KMS-11 (cell line): ENCODE measurements at regions not wholly inside any gene's neighbourhood (a gene's known extent, or its start where the extent isn't known, plus 50 kb on each side); places are given as distances from the start of the nearest gene placed in this dataset.
"Not testable (repeated sequence)": the region's sequence is repeated elsewhere in the genome, so short reads cannot be mapped to it uniquely, and the experiment has no call there.

Experiments used
- H2AFZ ChIP-seq: fragments of 200-600 bp; sonication (generic); 2 replicates; pipeline ENCODE4 v1.6.1; 2016; ENCODE audit warnings: antibody characterized with exemption, mixed run types, low read depth
- H3K27ac ChIP-seq: fragments of 200-600 bp; sonication (generic); 2 replicates; pipeline ENCODE4 v1.6.1; 2016; ENCODE audit warnings: mild to moderate bottlenecking, mixed run types
- H3K27me3 ChIP-seq: fragments of 200-600 bp; sonication (generic); 2 replicates; pipeline ENCODE4 v1.6.1; 2017; ENCODE audit warnings: mild to moderate bottlenecking, low read depth, mixed run types, moderate library complexity; ENCODE audit not compliant: insufficient read depth
- H3K36me3 ChIP-seq: fragments of 200-600 bp; sonication (generic); 2 replicates; pipeline ENCODE4 v1.6.1; 2017; ENCODE audit warnings: mild to moderate bottlenecking, mixed run types; ENCODE audit not compliant: insufficient read depth
- H3K4me1 ChIP-seq: fragments of 200-600 bp; sonication (generic); 2 replicates; pipeline ENCODE4 v1.6.1; 2016; ENCODE audit warnings: mild to moderate bottlenecking, low read depth, mixed run types; ENCODE audit not compliant: poor library complexity, severe bottlenecking
- H3K4me2 ChIP-seq: fragments of 200-600 bp; sonication (generic); 2 replicates; pipeline ENCODE4 v1.7.0; 2016; ENCODE audit warnings: mild to moderate bottlenecking, mixed run types
- H3K4me3 ChIP-seq: fragments of 200-600 bp; sonication (generic); IDR thresholded peaks from 2 replicates; pipeline ENCODE4 v1.6.1; 2017; ENCODE audit warnings: low read depth, low read length, mixed read lengths; ENCODE audit not compliant: insufficient read depth
- H3K79me2 ChIP-seq: fragments of 200-600 bp; sonication (generic); 2 replicates; pipeline ENCODE4 v1.6.1; 2016; ENCODE audit warnings: low read depth, mixed run types; ENCODE audit not compliant: insufficient read depth
- H3K9ac ChIP-seq: fragments of 200-600 bp; sonication (generic); 2 replicates; pipeline ENCODE4 v1.6.1; 2016; ENCODE audit warnings: mild to moderate bottlenecking, mixed run types
- H4K20me1 ChIP-seq: fragments of 200-600 bp; sonication (generic); 2 replicates; pipeline ENCODE4 v1.6.1; 2016; ENCODE audit warnings: mild to moderate bottlenecking, mixed run types; ENCODE audit not compliant: insufficient read depth
- CTCF ChIP-seq: fragments of 200-600 bp; sonication (generic); conservative IDR thresholded peaks from 2 replicates; pipeline ENCODE4 v1.6.1; 2017; ENCODE audit warnings: low read depth, mild to moderate bottlenecking, antibody characterized with exemption, low read length, moderate library complexity, mixed read lengths

- H2AFZ ChIP-seq, H3K79me2 ChIP-seq, H3K36me3 ChIP-seq, H3K4me3 ChIP-seq, H3K4me1 ChIP-seq, H3K4me2 ChIP-seq, H4K20me1 ChIP-seq, H3K9ac ChIP-seq, H3K27me3 ChIP-seq, H3K27ac ChIP-seq: not testable (repeated sequence)
These were observed 102.8 kb upstream of the KCNMA1 start for GRCh38 chr10:77740396-77740795.

- H3K4me1 ChIP-seq = no peaks in the 10 kb centered on the region
- no peak overlapping the region for H3K4me2 ChIP-seq
- H3K79me2 ChIP-seq = no peaks in the 10 kb centered on the region
- TF ChIP-seq CTCF = no peak
- no peak overlapping the region for H3K9ac ChIP-seq
- H3K4me3 ChIP-seq = no peak overlapping the region
- no peak overlapping the region for H2AFZ ChIP-seq
- H4K20me1 ChIP-seq = no peaks in the 10 kb centered on the region
- no peaks in the 10 kb centered on the region for H3K36me3 ChIP-seq
- no peak overlapping the region for H3K27ac ChIP-seq
- H3K27me3 ChIP-seq = no peaks in the 10 kb centered on the region
These were observed 101.0 kb upstream of the KCNMA1 start for GRCh38 chr10:77738496-77739158.

- Histone ChIP-seq H3K4me1 (no peaks in the 10 kb centered on the region), H3K4me2 (no peak overlapping the region), H3K79me2 (no peaks in the 10 kb centered on the region), H3K9ac (no peak overlapping the region), H2AFZ (no peak overlapping the region), H4K20me1 (no peaks in the 10 kb centered on the region), H3K27me3 (no peaks in the 10 kb centered on the region), H3K27ac (no peak overlapping the region), H3K4me3 (no peak overlapping the region), H3K36me3 (no peaks in the 10 kb centered on the region)
- TF ChIP-seq CTCF = no peak
These were observed 100.0 kb upstream of the KCNMA1 start for GRCh38 chr10:77737608-77738007.

- H3K27me3 ChIP-seq, H3K79me2 ChIP-seq, H4K20me1 ChIP-seq, H2AFZ ChIP-seq, H3K4me2 ChIP-seq, H3K36me3 ChIP-seq, H3K4me1 ChIP-seq, H3K9ac ChIP-seq, H3K27ac ChIP-seq, H3K4me3 ChIP-seq: not testable (repeated sequence)
These were observed 97.5 kb upstream of the KCNMA1 start for GRCh38 chr10:77735136-77735535.

- Histone ChIP-seq H3K4me3 (no peak overlapping the region), H3K36me3 (no peaks in the 10 kb centered on the region), H4K20me1 (no peaks in the 10 kb centered on the region), H2AFZ (no peak overlapping the region), H3K4me1 (no peaks in the 10 kb centered on the region), H3K9ac (no peak overlapping the region), H3K27me3 (no peaks in the 10 kb centered on the region), H3K4me2 (no peak overlapping the region), H3K27ac (no peak overlapping the region), H3K79me2 (no peaks in the 10 kb centered on the region)
- no peak for TF ChIP-seq CTCF
These were observed 94.8 kb upstream of the KCNMA1 start for GRCh38 chr10:77732213-77733003.
